GM23248 (cell line): ENCODE measurements at regions not wholly inside any gene's neighbourhood (a gene's known extent, or its start where the extent isn't known, plus 50 kb on each side); places are given as distances from the start of the nearest gene placed in this dataset.

ENCODE experiments used
- DNase-seq: peaks from one replicate; pipeline ENCODE4 v3.0.0-alpha.2; 2015
- H2AFZ ChIP-seq: fragments of 200-600 bp; sonication (generic); 2 replicates; pipeline ENCODE4 v1.6.1; 2016; ENCODE audit warnings: antibody characterized with exemption
- H3F3A ChIP-seq: fragments of 200-600 bp; sonication (generic); 2 replicates; pipeline ENCODE4 v1.6.1; 2016; ENCODE audit warnings: mild to moderate bottlenecking, antibody characterized with exemption, mixed run types; ENCODE audit not compliant: insufficient read depth
- H3K27ac ChIP-seq: fragments of 200-600 bp; sonication (generic); 2 replicates; pipeline ENCODE4 v1.5.1; 2016; ENCODE audit warnings: mild to moderate bottlenecking
- H3K27me3 ChIP-seq: fragments of 200-600 bp; sonication (generic); replicated peaks from 2 replicates; pipeline ENCODE4 v1.6.1; 2016; ENCODE audit warnings: mild to moderate bottlenecking; ENCODE audit not compliant: insufficient read depth
- H3K36me3 ChIP-seq: fragments of 200-600 bp; sonication (generic); 2 replicates; pipeline ENCODE4 v1.6.1; 2016; ENCODE audit warnings: low read depth, mild to moderate bottlenecking
- H3K4me1 ChIP-seq: fragments of 200-600 bp; sonication (generic); 2 replicates; pipeline ENCODE4 v1.6.1; 2016; ENCODE audit warnings: mild to moderate bottlenecking; ENCODE audit not compliant: insufficient read depth
- H3K4me2 ChIP-seq: fragments of 200-600 bp; sonication (generic); one replicate; pipeline ENCODE4 v1.6.1; 2016; ENCODE audit warnings: mild to moderate bottlenecking; ENCODE audit not compliant: unreplicated experiment
- H3K4me3 ChIP-seq: fragments of 200-600 bp; sonication (generic); 2 replicates; pipeline ENCODE4 v1.5.1; 2016; ENCODE audit warnings: mild to moderate bottlenecking
- H3K79me2 ChIP-seq: fragments of 200-600 bp; sonication (generic); 2 replicates; pipeline ENCODE4 v1.6.1; 2016; ENCODE audit warnings: mild to moderate bottlenecking; ENCODE audit not compliant: insufficient read depth
- H3K9ac ChIP-seq: fragments of 200-600 bp; sonication (generic); 2 replicates; pipeline ENCODE4 v1.6.1; 2016; ENCODE audit warnings: mild to moderate bottlenecking
- H3K9me2 ChIP-seq: fragments of 200-600 bp; sonication (generic); 2 replicates; pipeline ENCODE4 v1.6.1; 2016; ENCODE audit warnings: mixed run types, mild to moderate bottlenecking, moderate library complexity; ENCODE audit not compliant: insufficient read depth
- H3K9me3 ChIP-seq: fragments of 200-600 bp; sonication (generic); one replicate; pipeline ENCODE4 v1.6.1; 2017; ENCODE audit warnings: low read depth
- H4K20me1 ChIP-seq: fragments of 200-600 bp; sonication (generic); 2 replicates; pipeline ENCODE4 v1.6.0; 2016; ENCODE audit not compliant: insufficient read depth
- EZH2 ChIP-seq: fragments of 200-600 bp; sonication (generic); IDR thresholded peaks from 2 replicates; pipeline ENCODE4 v1.6.1; 2018; ENCODE audit warnings: antibody characterized with exemption, mild to moderate bottlenecking; ENCODE audit not compliant: insufficient read depth, poor library complexity, severe bottlenecking
- EZH2phosphoT487 ChIP-seq: fragments of 200-600 bp; sonication (generic); IDR thresholded peaks from 2 replicates; pipeline ENCODE4 v1.6.1; 2018; ENCODE audit warnings: antibody characterized with exemption, moderate library complexity, mild to moderate bottlenecking, low read depth; ENCODE audit not compliant: insufficient read depth
- WGBS, 2 experiments: methylation state at CpG; one replicate each; pipeline ENCODE4 v1.1.6; 2015 to 2017; ENCODE audit warnings: low lambda C conversion rate in 2 of 2, low coverage in 1 of 2; ENCODE audit errors: missing lambda C conversion rate in 2 of 2; 5-methylcytosine and 5-hydroxymethylcytosine counted together
- in situ Hi-C: fragments of 300-500 bp; cut with MboI; formaldehyde crosslinking; loops from 2 replicates; pipeline ENCODE4 v1.15.0; 2020

DNA sequence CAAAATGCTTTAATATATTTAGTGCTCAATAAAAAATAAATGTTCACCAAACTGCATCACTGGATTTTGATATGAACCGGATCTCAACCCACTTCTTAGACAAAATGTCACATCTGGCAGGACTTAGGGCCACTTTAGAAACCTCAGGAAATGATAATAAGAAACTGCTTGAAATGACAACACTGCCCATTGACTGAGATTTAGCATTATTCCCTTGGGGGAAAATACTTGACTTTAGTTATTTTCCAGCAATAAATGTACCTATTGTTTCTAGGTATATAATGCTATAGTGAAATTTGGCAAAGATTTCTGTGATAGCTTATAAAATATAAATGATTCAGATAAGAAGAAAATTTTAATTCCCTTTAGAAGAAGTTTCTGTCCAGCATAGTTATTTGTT, 195.1 kb downstream of the ICOS start:
- Histone ChIP-seq H3F3A (no peaks in the 10 kb centered on the region), H3K4me1 (no peaks in the 10 kb centered on the region), H4K20me1 (no peaks in the 10 kb centered on the region), H3K4me3 (no peak overlapping the region), H3K9ac (no peak overlapping the region), H3K9me3 (no peaks in the 10 kb centered on the region), H2AFZ (no peak overlapping the region), H3K79me2 (no peaks in the 10 kb centered on the region), H3K27me3 (0 out of 2 replicates have a peak, but pooled peaks cover 5% of the 10 kb centered on the region), H3K36me3 (no peaks in the 10 kb centered on the region), H3K4me2 (no peak overlapping the region), H3K27ac (no peak overlapping the region), H3K9me2 (no peaks in the 10 kb centered on the region)
- WGBS, 2 experiments, result 20 to 23% methylated on average over 1 of the region's 1 CpG
- TF ChIP-seq EZH2 (no peak), EZH2phosphoT487 (no peak)
- in situ Hi-C loops, result no loop called here
- no peak for DNase-seq

GRCh38 chr2:204133476-204133875, 196.9 kb downstream of the ICOS start:
- H3K27me3 ChIP-seq, result 0 out of 2 replicates have a peak, but pooled peaks cover 5% of the 10 kb centered on the region
- no peak for DNase-seq
- no peak overlapping the region for H3K9ac ChIP-seq
- no peak for TF ChIP-seq EZH2phosphoT487
- TF ChIP-seq EZH2, result no peak
- H3K4me1 ChIP-seq, result no peaks in the 10 kb centered on the region
- H3K79me2 ChIP-seq, result no peaks in the 10 kb centered on the region
- H4K20me1 ChIP-seq, result no peaks in the 10 kb centered on the region
- H3K27ac ChIP-seq, result no peak overlapping the region
- no peaks in the 10 kb centered on the region for H3K9me2 ChIP-seq
- no peak overlapping the region for H2AFZ ChIP-seq
- no peaks in the 10 kb centered on the region for H3K36me3 ChIP-seq
- H3K4me2 ChIP-seq, result no peak overlapping the region
- 80 to 88% methylated on average over 2 of the region's 2 CpGs for WGBS, 2 experiments
- in situ Hi-C loops, result no loop called here
- no peaks in the 10 kb centered on the region for H3F3A ChIP-seq
- H3K9me3 ChIP-seq, result no peaks in the 10 kb centered on the region
- no peak overlapping the region for H3K4me3 ChIP-seq

DNA sequence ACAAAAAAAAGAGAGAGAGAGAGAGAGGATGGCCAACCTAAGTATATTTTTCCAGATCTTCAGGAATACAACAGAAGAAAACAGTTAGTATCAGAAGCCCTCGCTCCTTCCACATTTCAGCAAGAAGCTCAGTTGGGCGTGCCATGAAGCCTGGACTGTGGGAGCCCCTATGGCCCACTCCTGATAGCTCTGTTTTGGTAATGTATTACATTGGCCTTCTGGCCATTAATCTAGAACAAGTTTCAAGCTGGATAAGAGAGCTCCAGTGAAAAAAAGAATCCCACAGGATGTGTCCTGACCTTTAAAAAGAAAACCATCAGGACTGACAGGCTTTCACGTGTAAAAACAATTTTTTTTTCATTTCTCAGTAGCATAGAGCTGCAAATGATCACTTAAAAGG, 197.9 kb downstream of the ICOS start:
- H3K9ac ChIP-seq, result no peak overlapping the region
- no peaks in the 10 kb centered on the region for H3K36me3 ChIP-seq
- 36 to 46% methylated on average over 3 of the region's 3 CpGs for WGBS, 2 experiments
- H3K27ac ChIP-seq, result no peak overlapping the region
- no peak overlapping the region for H3K4me2 ChIP-seq
- H3K9me3 ChIP-seq, result no peaks in the 10 kb centered on the region
- no peaks in the 10 kb centered on the region for H4K20me1 ChIP-seq
- H2AFZ ChIP-seq, result no peak overlapping the region
- TF ChIP-seq EZH2 (no peak), EZH2phosphoT487 (no peak)
- H3K4me3 ChIP-seq, result no peak overlapping the region
- H3K27me3 ChIP-seq, result 0 out of 2 replicates have a peak, but pooled peaks cover 3% of the 10 kb centered on the region
- H3K9me2 ChIP-seq, result no peaks in the 10 kb centered on the region
- no peaks in the 10 kb centered on the region for H3K4me1 ChIP-seq
- H3K79me2 ChIP-seq, result no peaks in the 10 kb centered on the region
- no peaks in the 10 kb centered on the region for H3F3A ChIP-seq
- no peak for DNase-seq
- in situ Hi-C loops, result no loop called here

- Histone ChIP-seq H4K20me1 (no peaks in the 10 kb centered on the region), H2AFZ (no peak overlapping the region), H3K4me3 (no peak overlapping the region), H3K9ac (no peak overlapping the region), H3K4me2 (no peak overlapping the region), H3K9me3 (no peaks in the 10 kb centered on the region), H3K9me2 (no peaks in the 10 kb centered on the region), H3K79me2 (no peaks in the 10 kb centered on the region), H3K4me1 (no peaks in the 10 kb centered on the region), H3K36me3 (no peaks in the 10 kb centered on the region), H3F3A (no peaks in the 10 kb centered on the region), H3K27ac (no peak overlapping the region), H3K27me3 (no peaks in the 10 kb centered on the region)
- no peak for DNase-seq
- in situ Hi-C loops, result no loop called here
- no peak for TF ChIP-seq EZH2
- no peak for TF ChIP-seq EZH2phosphoT487
- WGBS, 2 experiments, result 72 to 79% methylated on average over 2 of the region's 2 CpGs
These were observed 199.2 kb downstream of the ICOS start for GRCh38 chr2:204135752-204136151.

GRCh38 chr2:204138206-204138605, 201.6 kb downstream of the ICOS start:
- WGBS, 2 experiments, result 63 to 66% methylated on average over 2 of the region's 2 CpGs
- H3K27ac ChIP-seq, result no peak overlapping the region
- no peak overlapping the region for H3K4me3 ChIP-seq
- no peak overlapping the region for H3K4me2 ChIP-seq
- no peaks in the 10 kb centered on the region for H3K9me3 ChIP-seq
- no peak overlapping the region for H3K9ac ChIP-seq
- H3F3A ChIP-seq, result no peaks in the 10 kb centered on the region
- 0 out of 2 replicates have a peak, but pooled peaks cover 10% of the 10 kb centered on the region for H3K27me3 ChIP-seq
- H3K4me1 ChIP-seq, result no peaks in the 10 kb centered on the region
- H3K36me3 ChIP-seq, result no peaks in the 10 kb centered on the region
- no peaks in the 10 kb centered on the region for H3K79me2 ChIP-seq
- TF ChIP-seq EZH2phosphoT487 (no peak), EZH2 (no peak)
- no peaks in the 10 kb centered on the region for H4K20me1 ChIP-seq
- in situ Hi-C loops, result no loop called here
- no peaks in the 10 kb centered on the region for H3K9me2 ChIP-seq
- no peak overlapping the region for H2AFZ ChIP-seq
- DNase-seq, result no peak
